ENCODE measurements at regions not wholly inside any gene's neighbourhood (a gene's known extent, or its start where the extent isn't known, plus 50 kb on each side); places are given as distances from the start of the nearest gene placed in this dataset.

GRCh38 chr18:40935423-40935822 lies 1019.6 kb upstream of the PIK3C3 start:
- no peaks in the 10 kb centered on the region for H3K9me3 ChIP-seq (ENCODE audit: low read length)
- no peaks in the 10 kb centered on the region for H3K4me1 ChIP-seq (ENCODE audit: insufficient read depth, low read length, poor library complexity, severe bottlenecking)
- H3K79me2 ChIP-seq (ENCODE audit: insufficient read depth, low read depth, low read length): no peaks in the 10 kb centered on the region
- no peaks in the 10 kb centered on the region for H3K36me3 ChIP-seq (ENCODE audit: insufficient read depth, low read length)
- CTCF ChIA-PET (ENCODE audit: unreplicated experiment): no interaction called here
- H3K9me2 ChIP-seq (ENCODE audit: insufficient read depth, low read length): no peaks in the 10 kb centered on the region
- TF ChIP-seq EZH2phosphoT487 (IDR thresholded peaks at IDR 0.05; ENCODE audit: borderline replicate concordance, low read depth, low read length) (no peak), CTCF (conservative IDR thresholded peaks at IDR 0.05; ENCODE audit: low read length) (peak; percentile 56)
- intact Hi-C loops (cut with micrococcal nuclease; ENCODE audit: unreplicated experiment): no loop called here
- no peak overlapping the region for H3K4me3 ChIP-seq (ENCODE audit: low read depth, low read length, poor library complexity, severe bottlenecking)
- H3K4me2 ChIP-seq (ENCODE audit: low read length): no peak overlapping the region
- H3K27ac ChIP-seq (ENCODE audit: low read depth, low read length, poor library complexity, severe bottlenecking): no peak overlapping the region
- BruUV-seq (replicated peaks): no TSS peak
- POLR2A ChIA-PET: interaction anchor here (0.6 to 0.8 kb wide), 2 partner anchors 11 to 776 kb away, joined by 3 to 4 read pairs; no protein-coding TSS in a partner anchor
- H4K20me1 ChIP-seq (ENCODE audit: insufficient read depth, low read length): no peaks in the 10 kb centered on the region
- peak; percentile 0 for DNase-seq (ENCODE audit: low spot score)
- no peak overlapping the region for H2AFZ ChIP-seq (ENCODE audit: low read length)

DNA sequence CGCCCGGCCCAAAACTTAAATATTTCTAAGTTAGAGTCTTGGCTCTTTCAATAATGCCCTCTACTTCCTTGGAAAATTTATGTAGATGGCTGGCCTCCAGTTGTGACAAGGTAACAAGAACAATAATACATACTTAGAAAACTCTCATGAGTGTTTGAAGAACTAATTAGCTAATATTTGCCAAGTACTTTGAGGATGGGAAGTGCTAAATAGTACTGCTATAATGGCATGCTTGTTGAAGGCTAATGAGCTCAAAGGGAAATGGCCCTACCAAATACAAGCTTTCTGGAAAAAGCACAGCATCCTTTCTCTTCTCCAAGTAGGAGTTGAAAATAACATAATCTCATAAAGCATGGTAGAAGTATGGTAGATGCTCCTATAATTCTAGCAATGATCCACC lies 1022.2 kb upstream of the PIK3C3 start:
- Histone ChIP-seq H3K4me1 (ENCODE audit: insufficient read depth, low read length, poor library complexity, severe bottlenecking) (no peaks in the 10 kb centered on the region), H3K4me2 (ENCODE audit: low read length) (no peak overlapping the region), H3K27ac (ENCODE audit: low read depth, low read length, poor library complexity, severe bottlenecking) (no peak overlapping the region), H3K79me2 (ENCODE audit: insufficient read depth, low read depth, low read length) (no peaks in the 10 kb centered on the region), H2AFZ (ENCODE audit: low read length) (no peak overlapping the region), H3K4me3 (ENCODE audit: low read depth, low read length, poor library complexity, severe bottlenecking) (no peak overlapping the region), H3K9me3 (ENCODE audit: low read length) (no peaks in the 10 kb centered on the region), H3K9me2 (ENCODE audit: insufficient read depth, low read length) (no peaks in the 10 kb centered on the region), H4K20me1 (ENCODE audit: insufficient read depth, low read length) (no peaks in the 10 kb centered on the region), H3K36me3 (ENCODE audit: insufficient read depth, low read length) (no peaks in the 10 kb centered on the region)
- CTCF ChIA-PET (ENCODE audit: unreplicated experiment): no interaction called here
- TF ChIP-seq CTCF (conservative IDR thresholded peaks at IDR 0.05; ENCODE audit: low read length) (no peak), EZH2phosphoT487 (IDR thresholded peaks at IDR 0.05; ENCODE audit: borderline replicate concordance, low read depth, low read length) (no peak)
- BruUV-seq (replicated peaks): no TSS peak
- no peak for DNase-seq (ENCODE audit: low spot score)
- POLR2A ChIA-PET: no interaction called here
- intact Hi-C loops (cut with micrococcal nuclease; ENCODE audit: unreplicated experiment): no loop called here

DNA sequence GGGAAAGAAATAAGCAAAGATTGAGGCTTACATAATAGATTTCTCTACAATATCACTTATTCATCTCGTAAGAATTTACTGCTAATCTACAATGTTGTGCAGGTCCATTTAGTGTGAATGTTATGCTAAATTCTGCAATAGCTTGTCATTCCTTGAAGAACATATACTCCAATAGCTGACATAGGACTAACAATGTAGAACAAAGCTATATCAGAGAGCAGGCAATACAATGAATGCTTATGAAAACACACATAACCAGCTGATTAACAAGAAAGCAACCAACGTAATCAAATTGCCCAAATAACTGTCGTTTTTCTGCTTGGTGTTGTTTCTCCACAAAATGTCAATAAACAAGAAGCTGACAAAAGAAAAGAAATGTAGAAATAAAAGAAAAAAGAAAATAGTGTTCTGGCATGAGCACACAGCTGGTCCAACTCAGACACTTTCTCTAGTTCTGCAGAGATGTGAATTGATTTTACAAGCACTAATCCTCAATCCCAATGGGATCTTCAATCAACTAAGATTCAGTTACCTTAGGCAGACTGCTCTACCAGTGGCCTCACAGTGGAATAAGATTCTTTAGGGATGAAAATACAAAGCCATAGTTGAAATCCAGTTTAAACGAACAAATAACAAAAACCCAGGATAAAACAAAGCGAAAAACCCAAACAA lies 1024.7 kb upstream of the PIK3C3 start:
- CTCF ChIA-PET (ENCODE audit: unreplicated experiment): no interaction called here
- H3K9me2 ChIP-seq (ENCODE audit: insufficient read depth, low read length): no peaks in the 10 kb centered on the region
- H3K36me3 ChIP-seq (ENCODE audit: insufficient read depth, low read length): no peaks in the 10 kb centered on the region
- POLR2A ChIA-PET: interaction anchor here (0.5 kb wide), 2 partner anchors 1410 to 1763 kb away, joined by 3 to 5 read pairs; no protein-coding TSS in a partner anchor
- TF ChIP-seq EZH2phosphoT487 (IDR thresholded peaks at IDR 0.05; ENCODE audit: borderline replicate concordance, low read depth, low read length) (no peak), CTCF (conservative IDR thresholded peaks at IDR 0.05; ENCODE audit: low read length) (no peak)
- no peak overlapping the region for H3K4me3 ChIP-seq (ENCODE audit: low read depth, low read length, poor library complexity, severe bottlenecking)
- intact Hi-C loops (cut with micrococcal nuclease; ENCODE audit: unreplicated experiment): no loop called here
- no peak overlapping the region for H3K27ac ChIP-seq (ENCODE audit: low read depth, low read length, poor library complexity, severe bottlenecking)
- H3K4me1 ChIP-seq (ENCODE audit: insufficient read depth, low read length, poor library complexity, severe bottlenecking): no peaks in the 10 kb centered on the region
- H4K20me1 ChIP-seq (ENCODE audit: insufficient read depth, low read length): no peaks in the 10 kb centered on the region
- H3K79me2 ChIP-seq (ENCODE audit: insufficient read depth, low read depth, low read length): no peaks in the 10 kb centered on the region
- no peak overlapping the region for H2AFZ ChIP-seq (ENCODE audit: low read length)
- BruUV-seq (replicated peaks): no TSS peak
- no peak for DNase-seq (ENCODE audit: low spot score)
- H3K9me3 ChIP-seq (ENCODE audit: low read length): no peaks in the 10 kb centered on the region
- H3K4me2 ChIP-seq (ENCODE audit: low read length): no peak overlapping the region
